Mucosa of descending colon (tissue), 3 donors: ENCODE measurements at regions not wholly inside any gene's neighbourhood (a gene's known extent, or its start where the extent isn't known, plus 50 kb on each side); places are given as distances from the start of the nearest gene placed in this dataset.
A peak's percentile ranks its signal among the peaks of the same experiment; 100 is the strongest.
"Not testable (repeated sequence)": the region's sequence is repeated elsewhere in the genome, so short reads cannot be mapped to it uniquely, and the experiment has no call there.

ENCODE experiments used
- ATAC-seq: fragments of 200-7000 bp; cut with Tn5 transposase; one replicate; pipeline ENCODE4 v1.9.1; 2020; ENCODE audit warnings: mild to moderate bottlenecking, moderate library complexity
- DNase-seq, 3 donors: peaks; one replicate each; pipeline ENCODE4 v3.0.0-alpha.2; 2020
- H3K36me3 ChIP-seq: fragments of 200-600 bp; one replicate; pipeline ENCODE4 v1.8.0; 2021; ENCODE audit warnings: low read depth, mild to moderate bottlenecking
- H3K4me1 ChIP-seq: fragments of 200-600 bp; one replicate; pipeline ENCODE4 v1.8.0; 2021; ENCODE audit warnings: low read depth, mild to moderate bottlenecking
- H3K4me3 ChIP-seq: fragments of 200-600 bp; one replicate; pipeline ENCODE4 v1.8.0; 2021; ENCODE audit warnings: mild to moderate bottlenecking
- H3K9me3 ChIP-seq: fragments of 200-600 bp; one replicate; pipeline ENCODE4 v1.8.0; 2021; ENCODE audit warnings: mild to moderate bottlenecking
- intact Hi-C, 2 donors: fragments of 100-400 bp; cut with DNase I in 1 of 2; cut with micrococcal nuclease in 1 of 2; formaldehyde crosslinking; loops; one replicate each; pipeline versions ENCODE4 v1.11.0 to v1.11.1; 2022; cut with DNase I, micrococcal nuclease
- TF ChIP-seq, protein P1 (sequence below): fragments of 200-600 bp; IDR thresholded peaks from one replicate; pipeline ENCODE4 v1.8.0; 2022; ENCODE audit warnings: antibody characterized with exemption, mild to moderate bottlenecking
- donor health status: DM: no; HTN: no; CAD: no; lungs with moderate emphysema.
- donor health status: DM: no; HTN: no; CAD: no.
- donor health status: DM: no; HTN: yes; CAD: no.

DNA sequence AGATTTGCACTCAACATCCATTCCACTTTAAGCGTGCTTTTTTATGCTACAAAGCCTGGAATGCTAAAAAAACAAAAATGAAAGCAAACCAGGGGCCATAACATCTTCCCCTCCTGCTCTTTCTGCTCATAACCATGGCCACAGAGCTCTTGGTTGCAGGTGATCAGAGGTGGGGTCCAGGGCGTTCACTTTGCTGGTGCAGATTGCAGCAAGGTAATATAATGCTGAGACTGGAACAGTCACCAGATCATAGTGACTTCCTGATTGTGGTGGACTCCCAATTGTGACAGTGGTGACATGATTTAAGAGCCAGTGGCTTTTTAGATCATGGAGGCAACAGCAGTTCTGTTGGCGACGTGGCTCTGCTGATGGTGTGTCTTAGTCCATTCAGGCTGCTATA is 115.0 kb upstream of the CPM start:
- intact Hi-C loops = no loop called here
- peak; percentile 63 for ATAC-seq
- no peaks in the 10 kb centered on the region for H3K4me1 ChIP-seq
- H3K36me3 ChIP-seq = no peaks in the 10 kb centered on the region
- TF ChIP-seq, protein P1, sequence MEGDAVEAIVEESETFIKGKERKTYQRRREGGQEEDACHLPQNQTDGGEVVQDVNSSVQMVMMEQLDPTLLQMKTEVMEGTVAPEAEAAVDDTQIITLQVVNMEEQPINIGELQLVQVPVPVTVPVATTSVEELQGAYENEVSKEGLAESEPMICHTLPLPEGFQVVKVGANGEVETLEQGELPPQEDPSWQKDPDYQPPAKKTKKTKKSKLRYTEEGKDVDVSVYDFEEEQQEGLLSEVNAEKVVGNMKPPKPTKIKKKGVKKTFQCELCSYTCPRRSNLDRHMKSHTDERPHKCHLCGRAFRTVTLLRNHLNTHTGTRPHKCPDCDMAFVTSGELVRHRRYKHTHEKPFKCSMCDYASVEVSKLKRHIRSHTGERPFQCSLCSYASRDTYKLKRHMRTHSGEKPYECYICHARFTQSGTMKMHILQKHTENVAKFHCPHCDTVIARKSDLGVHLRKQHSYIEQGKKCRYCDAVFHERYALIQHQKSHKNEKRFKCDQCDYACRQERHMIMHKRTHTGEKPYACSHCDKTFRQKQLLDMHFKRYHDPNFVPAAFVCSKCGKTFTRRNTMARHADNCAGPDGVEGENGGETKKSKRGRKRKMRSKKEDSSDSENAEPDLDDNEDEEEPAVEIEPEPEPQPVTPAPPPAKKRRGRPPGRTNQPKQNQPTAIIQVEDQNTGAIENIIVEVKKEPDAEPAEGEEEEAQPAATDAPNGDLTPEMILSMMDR = no peak
- H3K9me3 ChIP-seq = no peaks in the 10 kb centered on the region
- no peak overlapping the region for H3K4me3 ChIP-seq
- DNase-seq = no peak

DNA sequence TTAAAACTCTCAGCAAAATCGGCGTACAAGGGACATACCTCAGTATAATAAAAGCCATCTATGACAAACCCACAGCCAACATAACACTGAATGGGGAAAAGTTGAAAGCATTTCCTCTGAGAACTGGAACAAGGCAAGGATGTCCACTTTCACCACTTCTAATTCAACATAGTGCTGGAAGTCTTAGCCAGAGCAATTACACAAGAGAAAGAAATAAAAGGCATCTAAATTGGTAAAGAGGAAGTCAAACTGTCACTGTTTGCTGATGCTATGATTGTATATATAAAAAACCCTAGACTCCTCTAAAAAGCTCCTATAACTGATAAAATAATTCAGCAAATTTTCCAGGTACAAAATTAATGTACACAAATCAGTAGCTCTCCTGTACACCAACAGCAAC is 116.9 kb upstream of the CPM start:
- H3K9me3 ChIP-seq, H3K4me3 ChIP-seq, intact Hi-C loops, DNase-seq, H3K36me3 ChIP-seq, H3K4me1 ChIP-seq, ATAC-seq: not testable (repeated sequence)

DNA sequence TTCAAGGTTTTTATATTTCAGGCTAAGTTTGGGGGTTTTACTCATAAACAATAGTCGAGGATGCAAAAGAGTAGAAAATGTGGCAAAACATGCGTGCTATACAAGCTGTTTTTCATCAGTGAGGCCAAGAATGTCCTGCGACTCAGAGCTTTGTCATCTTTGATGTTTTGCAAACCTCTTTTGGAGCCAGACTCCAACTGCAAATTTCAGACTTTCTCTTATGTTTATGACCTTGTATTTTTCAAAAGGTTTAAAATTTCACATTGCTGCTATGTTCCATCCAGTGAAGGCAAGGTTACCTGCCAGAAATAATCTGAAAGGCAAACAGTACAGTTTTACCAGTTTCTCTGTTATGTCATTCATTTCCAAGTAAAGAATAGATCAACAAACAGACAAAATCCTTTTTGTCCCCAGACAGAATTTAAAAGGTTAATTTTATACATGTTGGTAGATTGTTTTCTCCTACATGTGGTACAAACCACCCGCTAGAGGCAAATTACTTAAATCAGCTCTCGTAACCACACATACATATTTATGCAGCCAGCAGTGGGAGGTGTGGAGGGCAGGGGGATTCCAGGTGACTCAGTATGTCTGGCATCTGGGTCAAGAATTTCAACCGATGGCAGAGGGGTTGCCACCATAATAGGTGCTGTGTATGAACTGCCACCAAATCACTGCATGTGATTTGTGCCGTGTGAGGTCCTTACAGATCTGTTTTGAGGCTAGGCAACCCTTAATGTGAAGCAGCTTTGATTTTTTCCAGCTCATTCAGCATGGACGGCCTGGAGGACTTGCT is 119.8 kb upstream of the CPM start:
- TF ChIP-seq, protein P1 = no peak
- no peak overlapping the region for H3K4me3 ChIP-seq
- intact Hi-C loops = no loop called here
- no peaks in the 10 kb centered on the region for H3K9me3 ChIP-seq
- ATAC-seq (no peak), DNase-seq (no peak)
- H3K4me1 ChIP-seq = no peaks in the 10 kb centered on the region
- H3K36me3 ChIP-seq = no peaks in the 10 kb centered on the region

DNA sequence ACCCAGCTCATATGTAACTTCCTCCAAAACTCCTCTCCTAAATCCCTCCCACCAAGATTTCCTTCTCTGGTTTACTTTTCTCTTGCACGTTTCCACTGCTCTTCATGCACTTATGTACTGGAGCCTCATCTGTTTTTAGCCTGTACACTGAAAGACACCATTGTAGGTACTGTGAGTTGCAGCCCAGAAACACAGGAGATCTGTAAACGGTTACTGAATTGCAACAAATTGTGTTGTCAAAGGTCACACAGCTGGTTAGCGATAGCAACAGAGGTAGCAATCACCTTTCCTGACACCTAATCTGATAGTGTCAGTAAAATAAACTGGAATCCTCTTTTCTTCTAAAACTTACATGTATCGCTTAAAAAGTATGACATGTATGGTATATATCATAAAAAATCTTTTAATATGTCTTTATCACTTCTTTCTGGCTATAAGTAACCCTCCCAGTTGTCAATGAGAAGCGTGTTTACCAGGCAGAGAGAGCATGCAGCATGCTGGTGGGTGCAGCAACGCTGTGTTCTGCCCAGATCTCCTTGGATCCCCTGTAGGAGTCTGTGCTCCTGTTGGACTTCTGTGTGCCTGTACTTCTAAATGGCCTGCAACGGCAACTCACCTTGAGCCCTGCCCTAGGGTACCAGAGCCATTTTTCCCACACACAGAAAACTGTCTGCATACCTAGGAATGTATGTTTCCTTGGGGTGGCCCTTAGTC is 121.5 kb upstream of the CPM start:
- DNase-seq (no peak), ATAC-seq (no peak)
- Histone ChIP-seq H3K4me1 (no peaks in the 10 kb centered on the region), H3K9me3 (no peaks in the 10 kb centered on the region), H3K36me3 (no peaks in the 10 kb centered on the region), H3K4me3 (no peak overlapping the region)
- TF ChIP-seq, protein P1 = no peak
- intact Hi-C loops = no loop called here

DNA sequence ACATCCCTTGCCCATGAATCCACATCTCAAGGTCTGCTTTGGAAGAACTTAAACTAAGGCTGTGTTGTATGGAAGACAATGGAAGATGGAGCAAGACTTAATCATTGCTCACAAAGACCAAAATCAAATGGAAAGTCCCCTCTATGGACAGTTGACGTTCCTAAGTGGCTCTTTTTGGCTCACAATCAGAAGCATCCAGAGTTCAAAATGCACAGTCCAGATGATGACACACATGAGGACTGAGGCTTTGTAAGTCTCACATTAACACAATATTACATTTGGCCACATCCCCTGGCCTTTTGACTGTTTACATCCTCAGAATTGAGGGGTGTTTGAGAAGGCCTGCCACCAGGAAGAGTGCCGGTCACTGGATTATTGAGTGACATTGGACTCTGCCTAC is 122.3 kb upstream of the CPM start:
- Histone ChIP-seq H3K9me3 (no peaks in the 10 kb centered on the region), H3K36me3 (no peaks in the 10 kb centered on the region), H3K4me1 (no peaks in the 10 kb centered on the region), H3K4me3 (no peak overlapping the region)
- DNase-seq (no peak), ATAC-seq (no peak)
- TF ChIP-seq, protein P1 = no peak
- intact Hi-C loops = no loop called here

DNA sequence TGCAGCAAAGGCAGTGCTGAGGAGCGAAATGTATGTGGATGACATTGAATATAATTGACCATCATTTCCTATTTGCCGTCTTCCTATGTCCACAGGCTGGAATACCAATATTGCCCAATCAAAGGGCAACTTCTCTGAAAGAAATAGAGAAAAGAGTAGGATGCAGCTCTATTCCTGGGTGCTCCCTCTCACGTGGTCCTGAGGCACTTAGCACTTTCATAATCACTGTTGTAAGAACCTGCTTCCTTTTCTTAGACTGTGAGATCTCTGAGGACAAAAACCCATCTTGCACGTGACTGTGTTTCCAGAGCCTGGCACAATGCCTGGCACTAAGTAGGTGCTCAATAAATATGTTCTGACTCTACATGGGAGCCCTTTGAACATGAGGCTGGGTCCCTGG is 122.7 kb upstream of the CPM start:
- H3K36me3 ChIP-seq = no peaks in the 10 kb centered on the region
- DNase-seq (no peak), ATAC-seq (no peak)
- H3K9me3 ChIP-seq = no peaks in the 10 kb centered on the region
- TF ChIP-seq, protein P1 = no peak
- intact Hi-C loops = no loop called here
- H3K4me3 ChIP-seq = no peak overlapping the region
- H3K4me1 ChIP-seq = no peaks in the 10 kb centered on the region
